ENCODE measurements at regions not wholly inside any gene's neighbourhood (a gene's known extent, or its start where the extent isn't known, plus 50 kb on each side); places are given as distances from the start of the nearest gene placed in this dataset.
"Not testable (repeated sequence)": the region's sequence is repeated elsewhere in the genome, so short reads cannot be mapped to it uniquely, and the experiment has no call there.

DNA sequence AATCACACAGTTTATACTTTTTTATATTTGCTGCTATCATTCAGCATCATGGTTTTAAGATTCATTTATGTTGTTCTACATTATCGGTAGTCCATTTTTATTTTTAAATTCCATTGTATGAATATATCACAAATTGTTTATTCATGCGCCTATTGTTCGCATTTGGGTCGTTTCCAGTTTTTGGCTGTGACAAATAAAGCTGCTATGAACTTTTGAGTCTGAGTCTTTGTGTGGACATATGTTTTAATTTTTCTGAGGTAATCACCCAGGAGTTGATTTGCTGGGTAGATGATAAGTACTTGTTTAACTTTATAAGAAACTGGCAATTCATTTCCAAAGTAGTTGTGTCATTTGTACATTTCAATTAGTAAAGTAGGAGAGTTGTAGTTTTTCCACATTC, 74.2 kb upstream of the CSNK1A1L start:
- Mint-ChIP-seq H3K36me3 (no peaks in the 10 kb centered on the region), H3K27me3 (ENCODE audit: low read depth in 2 of 2) (no peaks in the 10 kb centered on the region), H3K9me3 (peaks cover 5 to 6% of the 10 kb centered on the region in 2 donors), H3K27ac (no peak overlapping the region), H3K4me3 (no peak overlapping the region), H3K4me1 (no peaks in the 10 kb centered on the region)
- intact Hi-C loops (cut with micrococcal nuclease) = no loop called here
- Histone ChIP-seq H3K36me3 (ENCODE audit: control insufficient read depth, insufficient read depth, low read length) (no peaks in the 10 kb centered on the region), H3K27me3 (ENCODE audit: control insufficient read depth, insufficient read depth, low read length) (no peaks in the 10 kb centered on the region), H3K9me3 (ENCODE audit: control insufficient read depth, insufficient read depth, low read length) (no peaks in the 10 kb centered on the region), H3K27ac (ENCODE audit: low read length) (no peak overlapping the region), H3K4me1 (ENCODE audit: control insufficient read depth, insufficient read depth, low read length) (no peaks in the 10 kb centered on the region), H3K4me3 (ENCODE audit: low read length) (no peak overlapping the region)
- ATAC-seq (no peak), DNase-seq (no peak)
- TF ChIP-seq, protein P1, sequence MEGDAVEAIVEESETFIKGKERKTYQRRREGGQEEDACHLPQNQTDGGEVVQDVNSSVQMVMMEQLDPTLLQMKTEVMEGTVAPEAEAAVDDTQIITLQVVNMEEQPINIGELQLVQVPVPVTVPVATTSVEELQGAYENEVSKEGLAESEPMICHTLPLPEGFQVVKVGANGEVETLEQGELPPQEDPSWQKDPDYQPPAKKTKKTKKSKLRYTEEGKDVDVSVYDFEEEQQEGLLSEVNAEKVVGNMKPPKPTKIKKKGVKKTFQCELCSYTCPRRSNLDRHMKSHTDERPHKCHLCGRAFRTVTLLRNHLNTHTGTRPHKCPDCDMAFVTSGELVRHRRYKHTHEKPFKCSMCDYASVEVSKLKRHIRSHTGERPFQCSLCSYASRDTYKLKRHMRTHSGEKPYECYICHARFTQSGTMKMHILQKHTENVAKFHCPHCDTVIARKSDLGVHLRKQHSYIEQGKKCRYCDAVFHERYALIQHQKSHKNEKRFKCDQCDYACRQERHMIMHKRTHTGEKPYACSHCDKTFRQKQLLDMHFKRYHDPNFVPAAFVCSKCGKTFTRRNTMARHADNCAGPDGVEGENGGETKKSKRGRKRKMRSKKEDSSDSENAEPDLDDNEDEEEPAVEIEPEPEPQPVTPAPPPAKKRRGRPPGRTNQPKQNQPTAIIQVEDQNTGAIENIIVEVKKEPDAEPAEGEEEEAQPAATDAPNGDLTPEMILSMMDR (IDR thresholded peaks at IDR 0.05) = no peak
- WGBS (ENCODE audit: insufficient coverage) = 85% methylated on average over 3 of the region's 4 CpGs

DNA sequence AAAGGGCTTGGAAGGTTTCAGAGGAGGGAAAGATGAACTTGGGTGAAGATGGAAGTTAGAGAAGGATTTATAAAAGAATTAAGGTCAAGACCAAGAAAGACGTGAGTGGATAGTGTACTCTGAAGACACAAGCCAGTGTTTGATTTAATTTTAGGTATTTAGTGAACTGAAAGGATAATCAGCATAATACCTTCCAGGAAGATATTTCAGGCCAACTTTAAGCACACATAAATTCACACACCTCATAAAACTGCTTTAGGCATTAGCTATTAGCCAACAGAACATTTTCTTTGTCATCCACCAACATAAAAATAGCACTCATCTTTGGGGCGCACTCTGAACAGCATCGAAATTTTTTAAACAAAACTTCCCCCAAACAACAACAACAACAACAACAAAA, 71.7 kb upstream of the CSNK1A1L start:
- 82% methylated on average over 3 of the region's 3 CpGs for WGBS (ENCODE audit: insufficient coverage)
- Histone ChIP-seq H3K36me3 (ENCODE audit: control insufficient read depth, insufficient read depth, low read length) (no peaks in the 10 kb centered on the region), H3K9me3 (ENCODE audit: control insufficient read depth, insufficient read depth, low read length) (no peaks in the 10 kb centered on the region), H3K4me1 (ENCODE audit: control insufficient read depth, insufficient read depth, low read length) (no peaks in the 10 kb centered on the region), H3K27me3 (ENCODE audit: control insufficient read depth, insufficient read depth, low read length) (no peaks in the 10 kb centered on the region), H3K27ac (ENCODE audit: low read length) (no peak overlapping the region), H3K4me3 (ENCODE audit: low read length) (no peak overlapping the region)
- H3K9me3 Mint-ChIP-seq = peaks cover 13% of the 10 kb centered on the region in 2 donors
- DNase-seq = no peak
- H3K27ac Mint-ChIP-seq = no peak overlapping the region
- no peaks in the 10 kb centered on the region for H3K27me3 Mint-ChIP-seq (ENCODE audit: low read depth in 2 of 2)
- intact Hi-C loops (cut with micrococcal nuclease) = no loop called here
- ATAC-seq = no peak
- no peaks in the 10 kb centered on the region for H3K4me1 Mint-ChIP-seq
- TF ChIP-seq, protein P1 (IDR thresholded peaks at IDR 0.05) = no peak
- no peak overlapping the region for H3K4me3 Mint-ChIP-seq
- no peaks in the 10 kb centered on the region for H3K36me3 Mint-ChIP-seq

DNA sequence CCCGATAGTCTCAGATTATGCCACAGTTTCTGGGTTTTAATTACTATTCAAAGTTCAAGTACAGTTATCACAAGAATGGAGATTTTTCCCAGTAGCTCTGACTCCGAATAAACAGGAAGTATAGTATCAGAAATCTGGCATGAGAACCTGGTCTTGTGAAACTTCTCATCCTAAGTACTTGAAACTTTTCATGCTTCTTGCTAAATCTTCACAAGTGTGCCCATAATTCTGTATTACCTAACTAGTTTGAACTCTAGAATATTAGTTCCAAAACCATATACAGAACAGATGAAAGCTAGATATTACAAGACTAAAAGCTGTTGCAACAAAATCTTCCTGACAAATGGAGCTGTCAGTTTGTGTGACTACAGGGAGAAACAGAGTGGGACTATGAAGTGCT, 70.5 kb upstream of the CSNK1A1L start:
- H3K27me3 Mint-ChIP-seq (ENCODE audit: low read depth in 2 of 2) = no peaks in the 10 kb centered on the region
- no peak overlapping the region for H3K4me3 Mint-ChIP-seq
- Histone ChIP-seq H3K36me3 (ENCODE audit: control insufficient read depth, insufficient read depth, low read length) (no peaks in the 10 kb centered on the region), H3K4me1 (ENCODE audit: control insufficient read depth, insufficient read depth, low read length) (no peaks in the 10 kb centered on the region), H3K4me3 (ENCODE audit: low read length) (no peak overlapping the region), H3K9me3 (ENCODE audit: control insufficient read depth, insufficient read depth, low read length) (no peaks in the 10 kb centered on the region), H3K27ac (ENCODE audit: low read length) (no peak overlapping the region), H3K27me3 (ENCODE audit: control insufficient read depth, insufficient read depth, low read length) (no peaks in the 10 kb centered on the region)
- TF ChIP-seq, protein P1 (IDR thresholded peaks at IDR 0.05) = no peak
- 17% methylated on average over 1 of the region's 2 CpGs for WGBS (ENCODE audit: insufficient coverage)
- H3K4me1 Mint-ChIP-seq = no peaks in the 10 kb centered on the region
- H3K27ac Mint-ChIP-seq = no peak overlapping the region
- no peaks in the 10 kb centered on the region for H3K36me3 Mint-ChIP-seq
- no peak for DNase-seq
- no peak for ATAC-seq
- intact Hi-C loops (cut with micrococcal nuclease) = no loop called here
- peaks cover 11 to 13% of the 10 kb centered on the region in 2 donors for H3K9me3 Mint-ChIP-seq

DNA sequence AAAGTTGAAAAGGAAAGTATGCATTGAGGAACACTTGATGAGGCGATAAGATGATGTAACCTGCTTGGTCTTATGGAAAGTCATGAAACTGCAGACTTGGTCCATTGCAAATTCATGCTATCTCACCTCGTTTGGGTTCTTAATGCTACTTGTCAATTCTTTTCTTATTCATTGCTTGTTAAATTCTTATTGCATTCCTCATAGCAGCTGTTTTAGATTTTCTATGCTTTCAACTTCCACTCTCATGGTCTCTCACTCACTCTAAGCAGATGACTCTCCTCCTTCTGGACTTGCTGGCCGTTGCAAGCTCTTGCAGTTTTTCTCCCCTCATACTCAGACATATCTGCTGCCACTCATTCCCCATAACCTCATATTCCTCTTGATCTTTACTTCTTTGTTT, 67.8 kb upstream of the CSNK1A1L start:
- H3K4me3 ChIP-seq (ENCODE audit: low read length) = no peak overlapping the region
- no peaks in the 10 kb centered on the region for H3K9me3 ChIP-seq (ENCODE audit: control insufficient read depth, insufficient read depth, low read length)
- Mint-ChIP-seq H3K27me3 (ENCODE audit: low read depth in 2 of 2) (no peaks in the 10 kb centered on the region), H3K4me3 (no peak overlapping the region), H3K9me3 (peaks cover 10 to 13% of the 10 kb centered on the region in 2 donors), H3K4me1 (no peaks in the 10 kb centered on the region), H3K27ac (no peak overlapping the region), H3K36me3 (no peaks in the 10 kb centered on the region)
- 68% methylated on average over 3 of the region's 3 CpGs for WGBS (ENCODE audit: insufficient coverage)
- H3K4me1 ChIP-seq (ENCODE audit: control insufficient read depth, insufficient read depth, low read length) = no peaks in the 10 kb centered on the region
- TF ChIP-seq, protein P1 (IDR thresholded peaks at IDR 0.05) = no peak
- no peaks in the 10 kb centered on the region for H3K36me3 ChIP-seq (ENCODE audit: control insufficient read depth, insufficient read depth, low read length)
- no peak overlapping the region for H3K27ac ChIP-seq (ENCODE audit: low read length)
- ATAC-seq (no peak), DNase-seq (no peak)
- H3K27me3 ChIP-seq (ENCODE audit: control insufficient read depth, insufficient read depth, low read length) = no peaks in the 10 kb centered on the region
- intact Hi-C loops (cut with micrococcal nuclease) = no loop called here

- H3K9me3 ChIP-seq (ENCODE audit: control insufficient read depth, insufficient read depth, low read length); DNase-seq: not testable (repeated sequence)
These were observed 66.8 kb upstream of the CSNK1A1L start for GRCh38 chr13:37172226-37172625.

More at GRCh38 chr13:37172226-37172625, 66.8 kb upstream of the CSNK1A1L start:
- H3K27ac ChIP-seq (ENCODE audit: low read length); H3K27me3 ChIP-seq (ENCODE audit: control insufficient read depth, insufficient read depth, low read length); H3K4me3 Mint-ChIP-seq; H3K27ac Mint-ChIP-seq; H3K4me1 ChIP-seq (ENCODE audit: control insufficient read depth, insufficient read depth, low read length); intact Hi-C loops (cut with micrococcal nuclease); H3K36me3 Mint-ChIP-seq; H3K27me3 Mint-ChIP-seq (ENCODE audit: low read depth in 2 of 2); H3K4me1 Mint-ChIP-seq; H3K4me3 ChIP-seq (ENCODE audit: low read length); ATAC-seq; H3K36me3 ChIP-seq (ENCODE audit: control insufficient read depth, insufficient read depth, low read length): not testable (repeated sequence)
- WGBS (ENCODE audit: insufficient coverage) = 87% methylated on average over 11 of the region's 11 CpGs
- peaks cover 11 to 12% of the 10 kb centered on the region in 2 donors for H3K9me3 Mint-ChIP-seq
